ENCODE measurements at regions not wholly inside any gene's neighbourhood (a gene's known extent, or its start where the extent isn't known, plus 50 kb on each side); places are given as distances from the start of the nearest gene placed in this dataset.
A peak's percentile ranks its signal among the peaks of the same experiment; 100 is the strongest.

- FAIRE-seq (peak; percentile 5), DNase-seq (ENCODE audit: low read depth) (peak; percentile 30)
- Histone ChIP-seq H3K27ac (ENCODE audit: low read depth, low read length) (no peak overlapping the region), H3K4me2 (ENCODE audit: low read length) (no peak overlapping the region), H4K20me1 (ENCODE audit: insufficient read depth, low read length) (no peaks in the 10 kb centered on the region), H3K9me3 (ENCODE audit: insufficient read depth, low read depth, low read length) (no peaks in the 10 kb centered on the region), H3K79me2 (ENCODE audit: insufficient read depth, low read length) (no peaks in the 10 kb centered on the region), H3K4me1 (ENCODE audit: insufficient read depth, low read length) (no peaks in the 10 kb centered on the region), H3K36me3 (ENCODE audit: insufficient read depth, low read length) (no peaks in the 10 kb centered on the region), H2AFZ (ENCODE audit: low read depth, low read length) (no peak overlapping the region), H3K27me3 (ENCODE audit: insufficient read depth, low read length) (no peaks in the 10 kb centered on the region), H3K4me3 (ENCODE audit: insufficient read depth, low read depth, low read length) (no peak overlapping the region), H3K9ac (ENCODE audit: low read length) (no peak overlapping the region)
- TF ChIP-seq EZH2 (IDR thresholded peaks at IDR 0.05; ENCODE audit: insufficient read depth, low read length) = no peak
- TF ChIP-seq CTCF (IDR thresholded peaks at IDR 0.05; ENCODE audit: insufficient read depth, low read depth, low read length) = no peak
- Mint-ChIP-seq H3K27ac (ENCODE audit: unreplicated experiment) (peak overlapping the region; percentile 72), H3K27me3 (ENCODE audit: low read depth, unreplicated experiment) (no peaks in the 10 kb centered on the region), H3K4me1 (ENCODE audit: low read depth, unreplicated experiment) (peaks cover 6% of the 10 kb centered on the region), H3K4me3 (ENCODE audit: unreplicated experiment) (no peak overlapping the region), H3K36me3 (ENCODE audit: low read depth, unreplicated experiment) (no peaks in the 10 kb centered on the region), H3K9me3 (ENCODE audit: unreplicated experiment) (no peaks in the 10 kb centered on the region)
These were observed 165.6 kb upstream of the HCCS start for GRCh38 chrX:10945498-10945897.

GRCh38 chrX:10949541-10949940 lies 161.6 kb upstream of the HCCS start:
- Histone ChIP-seq H3K9me3 (ENCODE audit: insufficient read depth, low read depth, low read length) (no peaks in the 10 kb centered on the region), H3K4me3 (ENCODE audit: insufficient read depth, low read depth, low read length) (no peak overlapping the region)
- TF ChIP-seq EZH2 (IDR thresholded peaks at IDR 0.05; ENCODE audit: insufficient read depth, low read length) = no peak
- no peak for TF ChIP-seq CTCF (IDR thresholded peaks at IDR 0.05; ENCODE audit: insufficient read depth, low read depth, low read length)

DNA sequence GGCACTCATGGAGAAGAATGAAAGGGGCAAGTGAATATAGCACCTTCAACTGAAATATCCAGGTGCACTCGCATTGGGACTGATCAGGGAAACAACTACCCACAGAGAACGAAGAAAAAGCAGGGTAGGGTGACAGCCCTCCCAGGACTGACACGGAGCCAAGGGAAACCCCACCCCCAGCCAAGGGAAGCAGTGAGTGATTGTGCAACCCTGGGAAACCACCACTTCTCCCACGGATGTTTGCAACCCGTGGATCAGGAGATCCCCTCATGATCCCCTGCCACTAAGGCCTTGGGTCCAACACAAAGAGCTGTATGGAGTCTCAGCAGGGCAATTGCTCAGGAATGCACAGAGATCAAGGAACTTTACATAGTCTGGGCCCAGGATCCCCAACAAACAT lies 158.5 kb upstream of the HCCS start:
- Histone ChIP-seq H3K4me2 (ENCODE audit: low read length) (no peak overlapping the region), H3K4me3 (ENCODE audit: insufficient read depth, low read depth, low read length) (no peak overlapping the region), H3K27me3 (ENCODE audit: insufficient read depth, low read length) (no peaks in the 10 kb centered on the region), H3K27ac (ENCODE audit: low read depth, low read length) (no peak overlapping the region), H3K9ac (ENCODE audit: low read length) (no peak overlapping the region), H3K9me3 (ENCODE audit: insufficient read depth, low read depth, low read length) (no peaks in the 10 kb centered on the region), H2AFZ (ENCODE audit: low read depth, low read length) (no peak overlapping the region), H3K36me3 (ENCODE audit: insufficient read depth, low read length) (no peaks in the 10 kb centered on the region), H3K4me1 (ENCODE audit: insufficient read depth, low read length) (no peaks in the 10 kb centered on the region), H4K20me1 (ENCODE audit: insufficient read depth, low read length) (no peaks in the 10 kb centered on the region), H3K79me2 (ENCODE audit: insufficient read depth, low read length) (no peaks in the 10 kb centered on the region)
- DNase-seq (ENCODE audit: low read depth) = no peak
- H3K36me3 Mint-ChIP-seq (ENCODE audit: low read depth, unreplicated experiment) = peaks cover 2% of the 10 kb centered on the region
- no peak for FAIRE-seq
- no peak overlapping the region for H3K4me3 Mint-ChIP-seq (ENCODE audit: unreplicated experiment)
- no peak overlapping the region for H3K27ac Mint-ChIP-seq (ENCODE audit: unreplicated experiment)
- H3K27me3 Mint-ChIP-seq (ENCODE audit: low read depth, unreplicated experiment) = no peaks in the 10 kb centered on the region
- peaks cover 10% of the 10 kb centered on the region for H3K9me3 Mint-ChIP-seq (ENCODE audit: unreplicated experiment)
- H3K4me1 Mint-ChIP-seq (ENCODE audit: low read depth, unreplicated experiment) = no peaks in the 10 kb centered on the region
- no peak for TF ChIP-seq EZH2 (IDR thresholded peaks at IDR 0.05; ENCODE audit: insufficient read depth, low read length)
- no peak for TF ChIP-seq CTCF (IDR thresholded peaks at IDR 0.05; ENCODE audit: insufficient read depth, low read depth, low read length)

More at GRCh38 chrX:10949541-10949940, 161.6 kb upstream of the HCCS start:
- Mint-ChIP-seq H3K4me1 (ENCODE audit: low read depth, unreplicated experiment) (peaks cover 4% of the 10 kb centered on the region), H3K36me3 (ENCODE audit: low read depth, unreplicated experiment) (no peaks in the 10 kb centered on the region), H3K27me3 (ENCODE audit: low read depth, unreplicated experiment) (no peaks in the 10 kb centered on the region), H3K4me3 (ENCODE audit: unreplicated experiment) (no peak overlapping the region), H3K27ac (ENCODE audit: unreplicated experiment) (no peak overlapping the region), H3K9me3 (ENCODE audit: unreplicated experiment) (peaks cover 7% of the 10 kb centered on the region)
- no peak for DNase-seq (ENCODE audit: low read depth)
- H3K27ac ChIP-seq (ENCODE audit: low read depth, low read length) = no peak overlapping the region
- no peak for FAIRE-seq
- H3K4me2 ChIP-seq (ENCODE audit: low read length) = no peak overlapping the region
- H2AFZ ChIP-seq (ENCODE audit: low read depth, low read length) = no peak overlapping the region
- H3K27me3 ChIP-seq (ENCODE audit: insufficient read depth, low read length) = no peaks in the 10 kb centered on the region
- H4K20me1 ChIP-seq (ENCODE audit: insufficient read depth, low read length) = no peaks in the 10 kb centered on the region
- H3K36me3 ChIP-seq (ENCODE audit: insufficient read depth, low read length) = no peaks in the 10 kb centered on the region
- no peaks in the 10 kb centered on the region for H3K4me1 ChIP-seq (ENCODE audit: insufficient read depth, low read length)
- no peak overlapping the region for H3K9ac ChIP-seq (ENCODE audit: low read length)
- no peaks in the 10 kb centered on the region for H3K79me2 ChIP-seq (ENCODE audit: insufficient read depth, low read length)

Data from astrocyte (in vitro differentiated cells and primary cell).